ENCODE measurements at regions not wholly inside any gene's neighbourhood (a gene's known extent, or its start where the extent isn't known, plus 50 kb on each side); places are given as distances from the start of the nearest gene placed in this dataset.
"Not testable (repeated sequence)": the region's sequence is repeated elsewhere in the genome, so short reads cannot be mapped to it uniquely, and the experiment has no call there.

- DNase-seq (ENCODE audit: low read depth): no peak
These were observed 92.0 kb upstream of the FAM13C start for GRCh38 chr10:59454171-59454919.

GRCh38 chr10:59448616-59449015 is 86.3 kb upstream of the FAM13C start:
- no peak for DNase-seq (ENCODE audit: low read depth)

- no peak for DNase-seq (ENCODE audit: low read depth)
These were observed 73.4 kb upstream of the FAM13C start for GRCh38 chr10:59435707-59436106.

GRCh38 chr10:59434463-59435321 is 72.3 kb upstream of the FAM13C start:
- no peak for DNase-seq (ENCODE audit: low read depth)

- no peak for DNase-seq (ENCODE audit: low read depth)
These were observed 71.5 kb upstream of the FAM13C start for GRCh38 chr10:59433720-59434428.

- DNase-seq (ENCODE audit: low read depth): peak; percentile 1
These were observed 70.0 kb upstream of the FAM13C start for GRCh38 chr10:59432207-59432900.

- not testable (repeated sequence) for DNase-seq (ENCODE audit: low read depth)
These were observed 51.4 kb upstream of the FAM13C start for GRCh38 chr10:59413795-59414194.

Measured in fibroblast of the conjunctiva (primary cell).